GM23338 (cell line): ENCODE measurements at regions not wholly inside any gene's neighbourhood (a gene's known extent, or its start where the extent isn't known, plus 50 kb on each side); places are given as distances from the start of the nearest gene placed in this dataset.

Experiments used
- ATAC-seq: fragments of 200-7000 bp; cut with Tn5 transposase; 3 replicates; pipeline ENCODE4 v1.9.1; 2020
- DNase-seq: peaks from one replicate; pipeline ENCODE4 v3.0.0-alpha.2; 2015; ENCODE audit warnings: low spot score
- H2AFZ ChIP-seq: fragments of 200-600 bp; sonication (generic); 2 replicates; pipeline ENCODE4 v1.8.0; 2016; ENCODE audit warnings: antibody characterized with exemption, mild to moderate bottlenecking, moderate library complexity
- H3F3A ChIP-seq: fragments of 200-600 bp; sonication (generic); replicated peaks from 2 replicates; pipeline ENCODE4 v1.8.0; 2017; ENCODE audit warnings: antibody characterized with exemption, mixed run types, low read depth
- H3K27ac ChIP-seq: fragments of 200-600 bp; sonication (generic); 2 replicates; pipeline ENCODE4 v1.6.1; 2016; ENCODE audit warnings: low read depth
- H3K27me3 ChIP-seq: fragments of 200-600 bp; sonication (generic); 2 replicates; pipeline ENCODE4 v1.8.0; 2016; ENCODE audit warnings: mild to moderate bottlenecking, mixed run types, moderate library complexity; ENCODE audit not compliant: insufficient read depth
- H3K36me3 ChIP-seq: fragments of 200-600 bp; sonication (generic); 2 replicates; pipeline ENCODE4 v1.8.0; 2016; ENCODE audit warnings: mild to moderate bottlenecking; ENCODE audit not compliant: insufficient read depth
- H3K4me1 ChIP-seq: fragments of 200-600 bp; sonication (generic); 2 replicates; pipeline ENCODE4 v1.8.0; 2016; ENCODE audit warnings: mild to moderate bottlenecking, moderate library complexity; ENCODE audit not compliant: insufficient read depth
- H3K4me2 ChIP-seq: fragments of 200-600 bp; sonication (generic); 2 replicates; pipeline ENCODE4 v1.7.1; 2017; ENCODE audit warnings: mixed run types
- H3K4me3 ChIP-seq: fragments of 200-600 bp; sonication (generic); 2 replicates; pipeline ENCODE4 v1.6.1; 2016; ENCODE audit warnings: mixed run types
- H3K79me2 ChIP-seq: fragments of 200-600 bp; sonication (generic); replicated peaks from 2 replicates; pipeline ENCODE4 v1.8.0; 2017; ENCODE audit warnings: mild to moderate bottlenecking; ENCODE audit not compliant: insufficient read depth
- H3K9me2 ChIP-seq: fragments of 200-600 bp; sonication (generic); 2 replicates; pipeline ENCODE4 v1.8.0; 2017; ENCODE audit not compliant: insufficient read depth
- H4K20me1 ChIP-seq: fragments of 200-600 bp; sonication (generic); replicated peaks from 2 replicates; pipeline ENCODE4 v1.8.0; 2017; ENCODE audit warnings: mild to moderate bottlenecking; ENCODE audit not compliant: insufficient read depth
- H3K27ac Mint-ChIP-seq: 2 replicates; pipeline ENCODE4 v1.8.0; 2020; ENCODE audit warnings: inconsistent platforms, mild to moderate bottlenecking, moderate library complexity, mixed read lengths
- H3K27me3 Mint-ChIP-seq: 3 replicates; pipeline ENCODE4 v1.8.0; 2022; ENCODE audit warnings: low read depth, mild to moderate bottlenecking, moderate library complexity, mixed read lengths, inconsistent platforms; ENCODE audit not compliant: insufficient read depth, poor library complexity
- H3K36me3 Mint-ChIP-seq: 3 replicates; pipeline ENCODE4 v1.8.0; 2021; ENCODE audit warnings: low read depth, mild to moderate bottlenecking, inconsistent platforms, moderate library complexity, mixed read lengths
- H3K4me1 Mint-ChIP-seq: 3 replicates; pipeline ENCODE4 v1.8.0; 2020; ENCODE audit warnings: mild to moderate bottlenecking, inconsistent platforms, mixed read lengths
- H3K4me3 Mint-ChIP-seq: 3 replicates; pipeline ENCODE4 v1.8.0; 2021; ENCODE audit warnings: moderate library complexity, mild to moderate bottlenecking, inconsistent platforms, mixed read lengths
- H3K9me3 Mint-ChIP-seq: 3 replicates; pipeline ENCODE4 v1.8.0; 2020; ENCODE audit warnings: moderate library complexity, mild to moderate bottlenecking, inconsistent platforms, mixed read lengths
- CREB1 ChIP-seq: fragments of 250-450 bp; sonication (Bioruptor Pico); IDR thresholded peaks from 2 replicates; pipeline ENCODE4 v1.5.0; 2020; ENCODE audit warnings: low read depth, mild to moderate bottlenecking, moderate library complexity
- ETS1 ChIP-seq: IDR thresholded peaks from 2 replicates; pipeline ENCODE4 v1.6.1; 2016; ENCODE audit warnings: antibody characterized with exemption
- EZH2 ChIP-seq: fragments of 200-600 bp; sonication (generic); IDR thresholded peaks from one replicate; pipeline ENCODE4 v1.8.0; 2017; ENCODE audit warnings: antibody characterized with exemption, mild to moderate bottlenecking, low read depth; ENCODE audit not compliant: unreplicated experiment
- EZH2phosphoT487 ChIP-seq: fragments of 200-600 bp; sonication (generic); IDR thresholded peaks from one replicate; pipeline ENCODE4 v1.8.1; 2018; ENCODE audit warnings: antibody characterized with exemption; ENCODE audit not compliant: unreplicated experiment
- JUNB ChIP-seq: IDR thresholded peaks from one replicate; pipeline ENCODE4 v1.6.1; 2016; ENCODE audit warnings: antibody characterized with exemption; ENCODE audit not compliant: unreplicated experiment
- NANOG ChIP-seq: IDR thresholded peaks from 2 replicates; pipeline ENCODE4 v1.6.1; 2016; ENCODE audit warnings: antibody characterized with exemption, borderline replicate concordance
- POLR2AphosphoS5 ChIP-seq: IDR thresholded peaks from 2 replicates; pipeline ENCODE4 v1.6.1; 2016; ENCODE audit warnings: antibody characterized with exemption, low read depth
- REST ChIP-seq: IDR thresholded peaks from one replicate; pipeline ENCODE4 v1.6.1; 2018; ENCODE audit warnings: antibody characterized with exemption; ENCODE audit not compliant: unreplicated experiment
- STAT1 ChIP-seq: IDR thresholded peaks from one replicate; pipeline ENCODE4 v1.6.1; 2016; ENCODE audit warnings: antibody characterized with exemption; ENCODE audit not compliant: unreplicated experiment
- ZNF114 ChIP-seq: fragments of 250-450 bp; sonication (Bioruptor Pico); IDR thresholded peaks from 2 replicates; pipeline ENCODE4 v1.5.0; 2020; ENCODE audit warnings: mild to moderate bottlenecking, moderate library complexity
- ZNF331 ChIP-seq: fragments of 250-450 bp; sonication (Bioruptor Pico); IDR thresholded peaks from 2 replicates; pipeline ENCODE4 v1.5.0; 2020; ENCODE audit warnings: low read depth, mild to moderate bottlenecking, moderate library complexity
- TF ChIP-seq, protein P1 (sequence below): fragments of 250-450 bp; sonication (Bioruptor Pico); IDR thresholded peaks from 2 replicates; pipeline ENCODE4 v1.5.0; 2020; ENCODE audit warnings: mild to moderate bottlenecking, moderate library complexity
- TF ChIP-seq, protein P2 (sequence below), 2 experiments: fragments of 200-600 bp in 1 of 2; sonication (generic) in 1 of 2; conservative IDR thresholded peaks; 2 replicates each; pipeline versions ENCODE4 v1.5.1 to v1.6.1; 2016 to 2017; ENCODE audit warnings: antibody characterized with exemption in 2 of 2, low read depth in 2 of 2, mild to moderate bottlenecking in 2 of 2, moderate library complexity in 1 of 2

DNA sequence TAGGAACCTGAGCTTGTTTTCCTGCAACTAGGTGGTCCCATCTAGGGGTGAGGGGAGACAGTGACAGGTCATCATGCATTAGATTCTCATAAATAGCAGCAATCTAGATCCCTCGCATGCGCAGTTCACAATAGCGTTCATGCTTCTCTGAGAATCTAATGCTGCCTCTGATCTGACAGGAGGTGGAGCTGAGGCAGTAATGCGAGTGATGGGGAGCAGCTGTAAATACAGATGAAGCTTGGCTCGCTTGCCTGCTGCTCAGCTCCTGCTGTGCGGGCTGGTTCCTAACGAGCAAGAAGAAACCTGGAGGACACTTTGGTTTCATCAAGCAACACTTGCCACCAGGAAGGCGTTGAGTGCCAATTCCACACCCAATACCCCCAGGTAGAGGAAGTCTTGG lies 95.1 kb upstream of the OLIG2 start:
- Histone ChIP-seq H2AFZ (no peak overlapping the region), H3K9me2 (0 out of 2 replicates have a peak, but pooled peaks cover 10% of the 10 kb centered on the region), H3F3A (no peaks in the 10 kb centered on the region), H3K79me2 (no peaks in the 10 kb centered on the region), H3K27me3 (no peaks in the 10 kb centered on the region), H3K4me3 (no peak overlapping the region), H3K4me1 (no peaks in the 10 kb centered on the region), H3K27ac (no peak overlapping the region), H3K4me2 (no peak overlapping the region), H4K20me1 (no peaks in the 10 kb centered on the region), H3K36me3 (no peaks in the 10 kb centered on the region)
- H3K27me3 Mint-ChIP-seq = peaks cover 4% of the 10 kb centered on the region
- TF ChIP-seq NANOG = no peak
- no peak for TF ChIP-seq STAT1
- TF ChIP-seq POLR2AphosphoS5 = no peak
- TF ChIP-seq CREB1 (CRISPR knock-in tag) = no peak
- no peak for TF ChIP-seq EZH2phosphoT487
- TF ChIP-seq JUNB = no peak
- TF ChIP-seq, protein P1, sequence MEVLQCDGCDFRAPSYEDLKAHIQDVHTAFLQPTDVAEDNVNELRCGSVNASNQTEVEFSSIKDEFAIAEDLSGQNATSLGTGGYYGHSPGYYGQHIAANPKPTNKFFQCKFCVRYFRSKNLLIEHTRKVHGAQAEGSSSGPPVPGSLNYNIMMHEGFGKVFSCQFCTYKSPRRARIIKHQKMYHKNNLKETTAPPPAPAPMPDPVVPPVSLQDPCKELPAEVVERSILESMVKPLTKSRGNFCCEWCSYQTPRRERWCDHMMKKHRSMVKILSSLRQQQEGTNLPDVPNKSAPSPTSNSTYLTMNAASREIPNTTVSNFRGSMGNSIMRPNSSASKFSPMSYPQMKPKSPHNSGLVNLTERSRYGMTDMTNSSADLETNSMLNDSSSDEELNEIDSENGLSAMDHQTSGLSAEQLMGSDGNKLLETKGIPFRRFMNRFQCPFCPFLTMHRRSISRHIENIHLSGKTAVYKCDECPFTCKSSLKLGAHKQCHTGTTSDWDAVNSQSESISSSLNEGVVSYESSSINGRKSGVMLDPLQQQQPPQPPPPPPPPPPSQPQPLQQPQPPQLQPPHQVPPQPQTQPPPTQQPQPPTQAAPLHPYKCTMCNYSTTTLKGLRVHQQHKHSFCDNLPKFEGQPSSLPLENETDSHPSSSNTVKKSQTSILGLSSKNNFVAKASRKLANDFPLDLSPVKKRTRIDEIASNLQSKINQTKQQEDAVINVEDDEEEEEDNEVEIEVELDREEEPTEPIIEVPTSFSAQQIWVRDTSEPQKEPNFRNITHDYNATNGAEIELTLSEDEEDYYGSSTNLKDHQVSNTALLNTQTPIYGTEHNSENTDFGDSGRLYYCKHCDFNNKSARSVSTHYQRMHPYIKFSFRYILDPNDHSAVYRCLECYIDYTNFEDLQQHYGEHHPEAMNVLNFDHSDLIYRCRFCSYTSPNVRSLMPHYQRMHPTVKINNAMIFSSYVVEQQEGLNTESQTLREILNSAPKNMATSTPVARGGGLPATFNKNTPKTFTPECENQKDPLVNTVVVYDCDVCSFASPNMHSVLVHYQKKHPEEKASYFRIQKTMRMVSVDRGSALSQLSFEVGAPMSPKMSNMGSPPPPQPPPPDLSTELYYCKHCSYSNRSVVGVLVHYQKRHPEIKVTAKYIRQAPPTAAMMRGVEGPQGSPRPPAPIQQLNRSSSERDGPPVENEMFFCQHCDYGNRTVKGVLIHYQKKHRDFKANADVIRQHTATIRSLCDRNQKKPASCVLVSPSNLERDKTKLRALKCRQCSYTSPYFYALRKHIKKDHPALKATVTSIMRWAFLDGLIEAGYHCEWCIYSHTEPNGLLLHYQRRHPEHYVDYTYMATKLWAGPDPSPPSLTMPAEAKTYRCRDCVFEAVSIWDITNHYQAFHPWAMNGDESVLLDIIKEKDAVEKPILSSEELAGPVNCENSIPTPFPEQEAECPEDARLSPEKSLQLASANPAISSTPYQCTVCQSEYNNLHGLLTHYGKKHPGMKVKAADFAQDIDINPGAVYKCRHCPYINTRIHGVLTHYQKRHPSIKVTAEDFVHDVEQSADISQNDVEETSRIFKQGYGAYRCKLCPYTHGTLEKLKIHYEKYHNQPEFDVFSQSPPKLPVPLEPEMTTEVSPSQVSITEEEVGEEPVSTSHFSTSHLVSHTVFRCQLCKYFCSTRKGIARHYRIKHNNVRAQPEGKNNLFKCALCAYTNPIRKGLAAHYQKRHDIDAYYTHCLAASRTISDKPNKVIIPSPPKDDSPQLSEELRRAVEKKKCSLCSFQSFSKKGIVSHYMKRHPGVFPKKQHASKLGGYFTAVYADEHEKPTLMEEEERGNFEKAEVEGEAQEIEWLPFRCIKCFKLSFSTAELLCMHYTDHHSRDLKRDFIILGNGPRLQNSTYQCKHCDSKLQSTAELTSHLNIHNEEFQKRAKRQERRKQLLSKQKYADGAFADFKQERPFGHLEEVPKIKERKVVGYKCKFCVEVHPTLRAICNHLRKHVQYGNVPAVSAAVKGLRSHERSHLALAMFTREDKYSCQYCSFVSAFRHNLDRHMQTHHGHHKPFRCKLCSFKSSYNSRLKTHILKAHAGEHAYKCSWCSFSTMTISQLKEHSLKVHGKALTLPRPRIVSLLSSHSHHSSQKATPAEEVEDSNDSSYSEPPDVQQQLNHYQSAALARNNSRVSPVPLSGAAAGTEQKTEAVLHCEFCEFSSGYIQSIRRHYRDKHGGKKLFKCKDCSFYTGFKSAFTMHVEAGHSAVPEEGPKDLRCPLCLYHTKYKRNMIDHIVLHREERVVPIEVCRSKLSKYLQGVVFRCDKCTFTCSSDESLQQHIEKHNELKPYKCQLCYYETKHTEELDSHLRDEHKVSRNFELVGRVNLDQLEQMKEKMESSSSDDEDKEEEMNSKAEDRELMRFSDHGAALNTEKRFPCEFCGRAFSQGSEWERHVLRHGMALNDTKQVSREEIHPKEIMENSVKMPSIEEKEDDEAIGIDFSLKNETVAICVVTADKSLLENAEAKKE (CRISPR knock-in tag) = no peak
- no peak for TF ChIP-seq ETS1
- TF ChIP-seq, protein P2, sequence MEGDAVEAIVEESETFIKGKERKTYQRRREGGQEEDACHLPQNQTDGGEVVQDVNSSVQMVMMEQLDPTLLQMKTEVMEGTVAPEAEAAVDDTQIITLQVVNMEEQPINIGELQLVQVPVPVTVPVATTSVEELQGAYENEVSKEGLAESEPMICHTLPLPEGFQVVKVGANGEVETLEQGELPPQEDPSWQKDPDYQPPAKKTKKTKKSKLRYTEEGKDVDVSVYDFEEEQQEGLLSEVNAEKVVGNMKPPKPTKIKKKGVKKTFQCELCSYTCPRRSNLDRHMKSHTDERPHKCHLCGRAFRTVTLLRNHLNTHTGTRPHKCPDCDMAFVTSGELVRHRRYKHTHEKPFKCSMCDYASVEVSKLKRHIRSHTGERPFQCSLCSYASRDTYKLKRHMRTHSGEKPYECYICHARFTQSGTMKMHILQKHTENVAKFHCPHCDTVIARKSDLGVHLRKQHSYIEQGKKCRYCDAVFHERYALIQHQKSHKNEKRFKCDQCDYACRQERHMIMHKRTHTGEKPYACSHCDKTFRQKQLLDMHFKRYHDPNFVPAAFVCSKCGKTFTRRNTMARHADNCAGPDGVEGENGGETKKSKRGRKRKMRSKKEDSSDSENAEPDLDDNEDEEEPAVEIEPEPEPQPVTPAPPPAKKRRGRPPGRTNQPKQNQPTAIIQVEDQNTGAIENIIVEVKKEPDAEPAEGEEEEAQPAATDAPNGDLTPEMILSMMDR (conservative IDR thresholded peaks at IDR 0.05; ENCODE audit: low read depth in 2 of 2) = no peak
- no peak for TF ChIP-seq EZH2
- no peak for TF ChIP-seq REST
- TF ChIP-seq ZNF114 (CRISPR knock-in tag) = no peak
- TF ChIP-seq ZNF331 (CRISPR knock-in tag) = no peak
- H3K4me3 Mint-ChIP-seq = no peak overlapping the region
- ATAC-seq = no peak
- H3K4me1 Mint-ChIP-seq = no peaks in the 10 kb centered on the region
- H3K36me3 Mint-ChIP-seq = no peaks in the 10 kb centered on the region
- no peak for DNase-seq
- no peak overlapping the region for H3K27ac Mint-ChIP-seq
- H3K9me3 Mint-ChIP-seq = no peaks in the 10 kb centered on the region
